Large intestine (tissue), 3 donors: ENCODE measurements at regions not wholly inside any gene's neighbourhood (a gene's known extent, or its start where the extent isn't known, plus 50 kb on each side); places are given as distances from the start of the nearest gene placed in this dataset.

Experiments
- DNase-seq, 2 donors: peaks; one replicate each; pipeline versions ENCODE4 v3.0.0 to v3.0.0-alpha.2; 2013
- H3K27ac ChIP-seq: one replicate; pipeline ENCODE4 v1.5.1; 2013; ENCODE audit warnings: low read length
- H3K27me3 ChIP-seq: 2 replicates; pipeline ENCODE4 v1.6.1; 2013; ENCODE audit warnings: low read length; ENCODE audit not compliant: control insufficient read depth, insufficient read depth
- H3K36me3 ChIP-seq: 2 replicates; pipeline ENCODE4 v1.6.1; 2013; ENCODE audit warnings: low read length; ENCODE audit not compliant: control insufficient read depth, insufficient read depth
- H3K4me1 ChIP-seq: one replicate; pipeline ENCODE4 v1.6.1; 2013; ENCODE audit warnings: low read length; ENCODE audit not compliant: control insufficient read depth, insufficient read depth
- H3K4me3 ChIP-seq: one replicate; pipeline ENCODE4 v1.5.1; 2013; ENCODE audit warnings: low read length
- H3K9me3 ChIP-seq: one replicate; pipeline ENCODE4 v1.6.1; 2013; ENCODE audit warnings: mild to moderate bottlenecking, low read depth, low read length, moderate library complexity; ENCODE audit not compliant: control insufficient read depth
- WGBS: methylation state at CpG from one replicate; pipeline ENCODE4 v1.1.5; 2013; ENCODE audit warnings: low lambda C conversion rate; ENCODE audit not compliant: insufficient coverage; 5-methylcytosine and 5-hydroxymethylcytosine counted together

DNA sequence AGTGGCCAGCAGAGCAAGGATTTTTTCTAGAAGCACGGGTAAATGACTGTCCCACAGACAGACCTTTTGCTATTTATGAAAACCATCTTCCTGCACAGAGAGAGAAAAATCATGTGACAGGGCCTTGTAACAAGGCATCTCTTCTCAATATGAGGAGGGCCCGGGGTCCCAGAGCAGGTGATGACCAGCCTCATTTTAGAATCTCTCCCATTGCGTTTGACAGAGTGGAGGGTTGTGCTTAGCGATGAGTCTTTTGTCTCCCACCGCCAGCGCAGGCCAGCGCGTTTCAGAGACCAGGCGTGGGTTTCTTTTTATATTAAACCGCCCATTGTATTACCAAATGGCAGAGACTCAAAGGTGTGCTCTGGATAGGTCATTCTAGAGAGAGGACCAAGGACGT is 97.4 kb upstream of the UBL3 start:
- no peaks in the 10 kb centered on the region for H3K9me3 ChIP-seq
- H3K4me1 ChIP-seq = no peaks in the 10 kb centered on the region
- no peak for DNase-seq
- no peak overlapping the region for H3K27ac ChIP-seq
- H3K4me3 ChIP-seq = no peak overlapping the region
- no peaks in the 10 kb centered on the region for H3K36me3 ChIP-seq
- no peaks in the 10 kb centered on the region for H3K27me3 ChIP-seq
- WGBS = no CpG with 5 or more reads among the region's 11 CpGs

DNA sequence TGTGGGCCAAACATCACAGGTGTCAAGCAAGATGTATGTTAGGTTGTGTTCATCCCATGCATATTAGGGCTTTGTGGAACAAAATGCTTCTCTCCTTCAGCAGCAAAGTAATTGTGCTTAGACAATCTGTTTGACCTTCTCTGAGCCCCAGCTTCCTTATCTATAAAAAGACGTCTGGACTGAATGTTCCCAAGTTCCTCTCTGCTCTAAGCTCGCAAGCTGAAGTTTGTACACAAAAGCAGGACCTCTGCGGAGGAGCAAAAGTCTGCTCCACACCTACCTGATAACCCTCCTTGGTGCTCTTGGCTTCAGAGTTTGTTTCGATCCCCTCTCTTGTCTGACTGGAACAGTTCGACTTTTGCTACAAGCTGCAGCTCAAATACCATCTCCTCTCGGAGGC is 95.7 kb upstream of the UBL3 start:
- H3K4me3 ChIP-seq = no peak overlapping the region
- DNase-seq = peak in 1 of 2 donors; percentile 41
- no peaks in the 10 kb centered on the region for H3K9me3 ChIP-seq
- no peaks in the 10 kb centered on the region for H3K27me3 ChIP-seq
- H3K27ac ChIP-seq = no peak overlapping the region
- no peaks in the 10 kb centered on the region for H3K36me3 ChIP-seq
- H3K4me1 ChIP-seq = no peaks in the 10 kb centered on the region
- 0% methylated on average over 1 of the region's 6 CpGs for WGBS

DNA sequence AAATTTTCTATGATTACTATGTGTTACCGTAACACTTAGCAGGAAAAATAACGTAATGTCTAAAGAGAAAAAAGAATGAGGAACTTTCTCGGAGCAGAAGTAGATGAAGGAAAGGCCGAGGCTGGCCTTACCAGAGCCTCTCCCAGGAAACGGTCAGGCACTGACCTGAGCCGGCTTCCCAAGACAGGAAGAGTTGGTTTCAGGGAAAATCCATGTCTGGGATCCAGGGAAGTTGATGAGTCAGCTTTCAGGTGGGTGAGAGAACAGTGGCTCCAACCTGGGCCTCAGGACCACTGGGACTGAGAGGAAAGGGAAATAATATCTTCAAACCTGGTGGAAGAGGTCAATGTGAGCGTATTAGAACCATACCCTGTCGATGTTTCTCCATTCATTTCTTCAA is 93.3 kb upstream of the UBL3 start:
- Histone ChIP-seq H3K4me3 (no peak overlapping the region), H3K36me3 (no peaks in the 10 kb centered on the region), H3K4me1 (no peaks in the 10 kb centered on the region), H3K27ac (no peak overlapping the region), H3K9me3 (no peaks in the 10 kb centered on the region), H3K27me3 (no peaks in the 10 kb centered on the region)
- DNase-seq = no peak
- 83% methylated on average over 4 of the region's 8 CpGs for WGBS

DNA sequence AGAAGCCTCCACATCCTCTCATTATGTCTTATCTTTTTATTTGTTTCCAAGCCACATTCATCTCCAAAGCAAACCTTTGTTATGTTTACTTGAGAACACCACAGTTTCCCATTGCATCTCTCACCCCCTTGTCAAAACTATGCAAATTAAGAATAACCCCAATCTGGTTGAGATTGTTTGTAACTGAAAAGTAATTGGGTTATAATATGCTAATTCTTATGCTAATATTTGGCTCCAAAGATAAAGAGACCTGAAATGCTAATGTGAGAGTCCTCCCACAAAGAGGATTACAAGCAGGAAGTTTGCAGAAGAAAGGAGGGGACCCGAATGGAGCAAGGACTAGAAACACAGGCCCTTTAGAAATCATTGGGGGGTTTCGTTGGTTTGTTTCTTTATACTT is 92.9 kb upstream of the UBL3 start:
- no peak for DNase-seq
- H3K27me3 ChIP-seq = no peaks in the 10 kb centered on the region
- WGBS = no CpG with 5 or more reads among the region's 2 CpGs
- no peaks in the 10 kb centered on the region for H3K36me3 ChIP-seq
- H3K4me1 ChIP-seq = no peaks in the 10 kb centered on the region
- no peak overlapping the region for H3K4me3 ChIP-seq
- H3K27ac ChIP-seq = no peak overlapping the region
- no peaks in the 10 kb centered on the region for H3K9me3 ChIP-seq

DNA sequence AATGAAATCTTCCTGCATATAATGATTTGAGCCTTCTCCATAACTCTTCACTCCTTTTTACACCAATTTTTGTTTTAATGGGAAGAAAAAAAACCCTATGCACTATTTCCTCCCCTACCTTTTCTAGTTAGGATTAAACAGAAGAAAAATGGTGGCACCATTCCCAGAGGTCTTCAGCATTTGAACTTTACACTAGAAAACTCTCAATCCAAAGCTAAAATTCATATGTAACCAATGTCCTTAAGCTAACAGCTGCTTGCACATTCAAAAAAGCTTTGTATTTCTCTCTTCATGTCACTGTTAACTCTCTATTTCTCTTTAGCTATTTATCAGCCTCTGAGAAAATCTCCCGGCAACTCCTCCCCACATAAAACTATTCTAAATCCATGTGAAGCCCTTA is 90.3 kb upstream of the UBL3 start:
- 100% methylated on average over 1 of the region's 1 CpG for WGBS
- H3K27ac ChIP-seq = no peak overlapping the region
- no peaks in the 10 kb centered on the region for H3K27me3 ChIP-seq
- H3K4me3 ChIP-seq = no peak overlapping the region
- no peaks in the 10 kb centered on the region for H3K36me3 ChIP-seq
- DNase-seq = no peak
- H3K9me3 ChIP-seq = no peaks in the 10 kb centered on the region
- H3K4me1 ChIP-seq = peaks cover 6% of the 10 kb centered on the region

DNA sequence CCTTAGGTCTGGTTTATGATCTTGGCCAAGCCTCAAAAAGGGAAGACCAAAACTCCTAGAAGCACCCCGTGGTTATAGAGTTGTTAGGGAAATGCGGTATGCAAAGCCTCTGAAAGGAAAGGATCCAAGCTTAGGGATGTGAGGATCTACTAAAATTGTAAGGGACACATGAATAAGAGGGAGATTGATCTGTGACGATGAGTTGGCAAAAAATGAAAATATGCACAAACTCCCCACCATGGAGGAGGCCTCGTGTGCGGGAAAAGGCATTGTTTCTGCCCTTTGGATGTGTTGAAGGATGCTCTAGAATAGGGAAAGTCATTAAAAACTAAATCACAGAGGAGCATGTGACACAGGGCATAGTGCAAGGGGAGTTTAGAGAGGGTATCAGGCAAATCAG is 88.7 kb upstream of the UBL3 start:
- WGBS = 100% methylated on average over 2 of the region's 5 CpGs
- Histone ChIP-seq H3K36me3 (no peaks in the 10 kb centered on the region), H3K4me1 (peaks cover 6% of the 10 kb centered on the region), H3K9me3 (no peaks in the 10 kb centered on the region), H3K27ac (no peak overlapping the region), H3K4me3 (no peak overlapping the region), H3K27me3 (no peaks in the 10 kb centered on the region)
- DNase-seq = no peak

DNA sequence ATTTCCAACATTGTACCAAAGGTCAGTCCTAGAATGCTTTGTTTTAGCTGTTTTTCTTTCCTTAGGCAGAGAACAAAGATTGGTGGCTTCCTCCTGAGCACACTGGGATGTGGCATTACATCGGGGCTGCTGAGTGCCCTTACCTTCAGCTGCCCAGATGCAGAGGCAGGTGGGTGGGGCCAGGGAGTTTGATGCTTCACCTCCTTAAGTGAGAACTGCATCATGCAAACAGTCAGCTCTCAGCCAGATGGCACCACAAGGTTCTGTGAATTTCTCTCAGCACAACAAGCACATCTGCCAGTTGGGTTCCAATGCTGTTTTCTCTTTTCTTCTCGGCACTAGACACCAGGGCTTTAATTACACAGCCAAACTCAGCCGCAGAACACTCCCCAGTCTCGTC is 87.4 kb upstream of the UBL3 start:
- Histone ChIP-seq H3K27me3 (no peaks in the 10 kb centered on the region), H3K4me3 (no peak overlapping the region), H3K9me3 (no peaks in the 10 kb centered on the region), H3K27ac (no peak overlapping the region), H3K36me3 (no peaks in the 10 kb centered on the region), H3K4me1 (peaks cover 6% of the 10 kb centered on the region)
- DNase-seq = no peak
- no CpG with 5 or more reads among the region's 4 CpGs for WGBS

DNA sequence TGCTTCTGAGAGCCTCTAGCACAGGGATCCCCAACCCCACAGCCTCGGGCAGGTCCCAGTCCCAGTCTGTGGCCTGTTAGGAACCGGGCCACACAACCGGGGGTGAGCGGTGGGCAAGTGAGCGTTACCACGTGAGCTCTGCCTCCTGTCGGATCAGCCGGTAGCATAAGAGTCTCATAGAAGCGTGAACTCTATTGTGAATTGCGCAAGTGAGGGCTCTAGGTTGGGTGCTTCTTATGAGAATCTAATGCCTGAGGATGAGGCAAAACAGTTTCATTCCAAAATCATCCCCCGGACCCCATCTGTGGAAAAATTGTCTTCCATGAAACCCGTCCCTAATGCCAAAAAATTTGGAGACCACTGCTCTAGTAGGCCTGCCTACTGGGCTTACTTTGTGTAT is 87.0 kb upstream of the UBL3 start:
- no peak overlapping the region for H3K27ac ChIP-seq
- WGBS = 80% methylated on average over 1 of the region's 12 CpGs

DNA sequence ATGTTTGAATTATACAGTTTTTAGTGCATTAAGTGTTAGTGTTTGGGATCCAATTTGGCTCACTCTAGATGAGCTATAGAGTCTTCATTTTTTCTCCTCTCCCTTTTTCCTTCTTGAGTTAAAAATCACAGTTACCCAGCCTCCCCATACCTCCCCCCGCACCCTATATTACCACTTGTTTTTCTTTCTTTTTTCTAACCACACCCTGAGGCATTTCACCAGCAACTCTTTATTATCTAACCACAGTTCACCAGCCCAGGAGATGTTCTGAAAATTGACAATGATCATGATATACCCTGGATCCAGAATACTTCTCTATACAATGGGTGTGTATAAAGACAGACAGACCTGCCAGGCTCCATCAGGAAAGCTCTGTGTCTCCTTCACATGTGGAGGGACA is 86.5 kb upstream of the UBL3 start:
- H3K36me3 ChIP-seq = no peaks in the 10 kb centered on the region
- no peak overlapping the region for H3K27ac ChIP-seq
- DNase-seq = no peak
- H3K9me3 ChIP-seq = no peaks in the 10 kb centered on the region
- no peaks in the 10 kb centered on the region for H3K27me3 ChIP-seq
- no peak overlapping the region for H3K4me3 ChIP-seq
- 100% methylated on average over 1 of the region's 1 CpG for WGBS
- H3K4me1 ChIP-seq = peaks cover 6% of the 10 kb centered on the region

More for the DNA sequence above, 87.0 kb upstream of the UBL3 start:
- H3K4me3 ChIP-seq = no peak overlapping the region
- DNase-seq = no peak
- H3K9me3 ChIP-seq = no peaks in the 10 kb centered on the region
- no peaks in the 10 kb centered on the region for H3K36me3 ChIP-seq
- H3K4me1 ChIP-seq = peaks cover 6% of the 10 kb centered on the region
- H3K27me3 ChIP-seq = no peaks in the 10 kb centered on the region

DNA sequence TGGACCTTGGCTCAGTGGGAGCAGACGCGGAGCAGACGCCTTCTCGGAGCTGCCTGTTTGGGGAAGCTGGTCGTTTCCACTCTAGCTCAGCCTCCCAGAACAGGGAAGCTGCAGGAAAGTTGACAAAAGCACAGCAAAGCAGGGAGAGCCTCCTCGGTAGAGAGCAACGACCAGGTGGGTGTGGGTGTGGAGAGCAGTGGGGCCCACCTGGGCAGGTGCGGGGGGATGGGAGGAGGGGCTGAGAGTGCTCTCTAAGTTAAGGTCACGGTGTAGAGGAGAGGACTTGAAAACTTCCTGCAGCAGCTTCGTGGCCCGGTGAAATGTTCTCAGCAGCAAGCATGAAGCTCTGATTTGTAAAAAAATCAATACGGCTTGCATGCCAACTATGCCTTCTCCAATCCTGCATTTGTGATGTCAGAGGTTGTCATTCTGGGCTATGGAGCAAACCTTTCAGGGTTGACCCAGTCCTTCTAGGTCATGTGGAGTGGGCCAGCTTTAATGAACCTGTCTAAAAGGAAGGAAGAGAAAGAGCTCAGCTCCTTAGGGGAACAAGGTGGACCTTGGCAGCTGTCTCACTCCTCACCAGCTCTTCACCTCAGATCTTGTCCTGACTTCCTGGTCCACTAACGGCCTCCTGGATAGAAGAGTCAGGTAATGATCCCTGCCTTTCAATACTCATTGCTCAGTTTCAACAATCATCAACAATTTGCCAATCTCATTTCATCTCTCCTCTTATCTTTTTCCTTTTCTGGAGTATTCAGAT is 85.8 kb upstream of the UBL3 start:
- DNase-seq = peak in 1 of 2 donors; percentile 37
- H3K27ac ChIP-seq = no peak overlapping the region

DNA sequence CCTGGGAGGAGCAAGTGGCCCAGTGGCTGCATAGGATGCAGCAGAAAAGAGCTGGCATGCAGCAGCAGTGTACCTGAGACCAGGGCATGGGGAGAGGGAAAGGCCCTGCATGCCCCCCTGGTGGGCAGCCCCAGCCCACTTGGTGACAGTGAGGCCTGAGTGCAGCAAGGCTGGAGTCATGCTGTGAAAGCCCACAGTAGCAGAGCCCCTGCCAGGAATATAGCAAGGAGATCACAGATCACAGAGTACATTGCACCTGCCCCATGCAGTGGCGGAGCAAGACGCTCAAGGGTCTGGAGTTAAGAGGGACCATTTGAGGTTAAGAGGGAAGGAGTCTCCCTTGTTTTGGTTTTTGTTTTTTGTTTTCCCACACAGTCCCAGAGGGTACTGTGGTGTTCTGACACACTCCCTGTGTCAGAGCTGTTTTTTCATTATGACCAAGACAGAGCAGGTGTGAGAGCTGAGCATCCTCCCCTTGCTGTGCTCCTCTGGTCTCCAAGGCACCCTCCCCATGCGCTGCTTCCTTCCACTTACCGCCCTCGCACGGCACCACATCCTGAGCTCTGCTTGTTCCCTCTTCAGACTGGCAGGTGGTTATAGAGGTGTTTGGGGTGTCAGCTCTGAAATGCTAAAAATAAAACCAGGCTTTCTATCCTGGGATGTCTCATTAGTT is 85.0 kb upstream of the UBL3 start:
- no peaks in the 10 kb centered on the region for H3K27me3 ChIP-seq
- H3K4me1 ChIP-seq = peaks cover 6% of the 10 kb centered on the region
- no peak for DNase-seq
- H3K9me3 ChIP-seq = no peaks in the 10 kb centered on the region
- H3K4me3 ChIP-seq = no peak overlapping the region
- H3K27ac ChIP-seq = no peak overlapping the region
- no CpG with 5 or more reads among the region's 6 CpGs for WGBS
- no peaks in the 10 kb centered on the region for H3K36me3 ChIP-seq

More for the DNA sequence above, 85.8 kb upstream of the UBL3 start:
- WGBS = no CpG with 5 or more reads among the region's 13 CpGs
- Histone ChIP-seq H3K4me3 (no peak overlapping the region), H3K36me3 (no peaks in the 10 kb centered on the region), H3K4me1 (peaks cover 6% of the 10 kb centered on the region), H3K9me3 (no peaks in the 10 kb centered on the region), H3K27me3 (no peaks in the 10 kb centered on the region)
